ENCODE measurements at regions not wholly inside any gene's neighbourhood (a gene's known extent, or its start where the extent isn't known, plus 50 kb on each side); places are given as distances from the start of the nearest gene placed in this dataset.
"Not testable (repeated sequence)": the region's sequence is repeated elsewhere in the genome, so short reads cannot be mapped to it uniquely, and the experiment has no call there.

DNA sequence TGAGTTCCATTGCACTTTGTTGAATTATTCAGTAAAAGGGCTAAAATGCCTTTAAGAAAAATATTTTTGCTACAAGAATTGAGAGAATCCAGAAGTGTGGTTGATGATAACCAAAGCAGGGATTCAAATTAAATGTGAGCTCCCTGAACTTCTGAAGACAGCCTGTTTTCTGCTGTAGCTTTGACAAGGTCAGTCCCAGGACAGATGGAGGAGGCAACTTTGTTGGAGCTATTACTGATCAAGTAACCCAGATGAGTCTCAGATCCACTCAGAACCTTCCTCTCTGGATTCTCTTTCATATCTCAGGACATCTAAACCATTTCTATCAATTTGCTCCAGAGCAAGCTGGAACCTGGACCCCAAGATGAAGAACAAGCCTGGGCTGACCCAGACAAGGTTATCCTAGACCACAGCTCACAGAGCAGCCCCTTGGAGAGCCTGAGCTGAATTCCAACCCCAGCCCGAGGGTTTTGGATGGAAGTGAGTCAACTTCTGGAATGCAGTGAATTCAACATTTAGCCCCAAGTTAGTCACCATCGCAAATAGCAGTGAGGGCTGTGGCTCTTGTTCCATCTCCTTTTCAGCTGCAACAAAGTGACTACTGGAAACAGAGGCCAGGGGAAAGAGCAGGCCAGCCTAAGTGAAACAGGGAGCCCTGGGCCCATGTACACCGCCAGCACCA lies 137.8 kb upstream of the TSC22D1 start:
- Histone ChIP-seq H3K27me3 (no peaks in the 10 kb centered on the region), H3K27ac (no peak overlapping the region), H3K36me3 (ENCODE audit: low read depth, missing control alignments) (no peaks in the 10 kb centered on the region), H3K9me3 (no peaks in the 10 kb centered on the region), H3K4me3 (no peak overlapping the region), H3K4me1 (peaks cover 10% of the 10 kb centered on the region)
- intact Hi-C loops (cut with DNase I; ENCODE audit: low total_unique reads) = no loop called here
- DNase-seq = no peak
- WGBS, 2 donors = 55% methylated on average over 3 of the region's 3 CpGs
- TF ChIP-seq POLR2A (IDR thresholded peaks at IDR 0.05) = no peak
- TF ChIP-seq, protein P1, sequence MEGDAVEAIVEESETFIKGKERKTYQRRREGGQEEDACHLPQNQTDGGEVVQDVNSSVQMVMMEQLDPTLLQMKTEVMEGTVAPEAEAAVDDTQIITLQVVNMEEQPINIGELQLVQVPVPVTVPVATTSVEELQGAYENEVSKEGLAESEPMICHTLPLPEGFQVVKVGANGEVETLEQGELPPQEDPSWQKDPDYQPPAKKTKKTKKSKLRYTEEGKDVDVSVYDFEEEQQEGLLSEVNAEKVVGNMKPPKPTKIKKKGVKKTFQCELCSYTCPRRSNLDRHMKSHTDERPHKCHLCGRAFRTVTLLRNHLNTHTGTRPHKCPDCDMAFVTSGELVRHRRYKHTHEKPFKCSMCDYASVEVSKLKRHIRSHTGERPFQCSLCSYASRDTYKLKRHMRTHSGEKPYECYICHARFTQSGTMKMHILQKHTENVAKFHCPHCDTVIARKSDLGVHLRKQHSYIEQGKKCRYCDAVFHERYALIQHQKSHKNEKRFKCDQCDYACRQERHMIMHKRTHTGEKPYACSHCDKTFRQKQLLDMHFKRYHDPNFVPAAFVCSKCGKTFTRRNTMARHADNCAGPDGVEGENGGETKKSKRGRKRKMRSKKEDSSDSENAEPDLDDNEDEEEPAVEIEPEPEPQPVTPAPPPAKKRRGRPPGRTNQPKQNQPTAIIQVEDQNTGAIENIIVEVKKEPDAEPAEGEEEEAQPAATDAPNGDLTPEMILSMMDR (IDR thresholded peaks at IDR 0.05) = no peak

DNA sequence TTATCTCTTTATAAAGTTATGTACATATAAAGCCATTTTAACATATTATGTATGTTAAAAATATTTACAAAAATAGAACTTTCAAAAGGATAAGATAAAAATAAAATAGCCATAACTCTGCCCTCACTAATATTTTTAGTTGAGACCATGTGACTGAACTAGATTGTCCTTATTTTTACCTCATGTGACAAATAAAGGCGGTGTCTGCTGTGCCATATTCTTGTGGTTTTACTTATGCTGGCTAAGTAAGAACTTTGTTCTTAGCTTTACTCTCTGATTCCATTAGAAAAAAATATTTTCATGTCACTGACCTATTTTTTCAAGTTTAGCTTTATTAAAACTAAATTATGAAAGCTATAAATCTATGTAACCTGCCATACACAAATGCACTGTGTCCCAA lies 135.6 kb upstream of the TSC22D1 start:
- Histone ChIP-seq H3K9me3 (no peaks in the 10 kb centered on the region), H3K4me3 (no peak overlapping the region), H3K27me3 (no peaks in the 10 kb centered on the region), H3K36me3 (ENCODE audit: low read depth, missing control alignments) (no peaks in the 10 kb centered on the region), H3K4me1 (peaks cover 10% of the 10 kb centered on the region), H3K27ac (no peak overlapping the region)
- 91 to 94% methylated on average over 1 of the region's 1 CpG for WGBS, 2 donors
- TF ChIP-seq, protein P1 (IDR thresholded peaks at IDR 0.05) = no peak
- TF ChIP-seq POLR2A (IDR thresholded peaks at IDR 0.05) = no peak
- DNase-seq = no peak
- intact Hi-C loops (cut with DNase I; ENCODE audit: low total_unique reads) = no loop called here

DNA sequence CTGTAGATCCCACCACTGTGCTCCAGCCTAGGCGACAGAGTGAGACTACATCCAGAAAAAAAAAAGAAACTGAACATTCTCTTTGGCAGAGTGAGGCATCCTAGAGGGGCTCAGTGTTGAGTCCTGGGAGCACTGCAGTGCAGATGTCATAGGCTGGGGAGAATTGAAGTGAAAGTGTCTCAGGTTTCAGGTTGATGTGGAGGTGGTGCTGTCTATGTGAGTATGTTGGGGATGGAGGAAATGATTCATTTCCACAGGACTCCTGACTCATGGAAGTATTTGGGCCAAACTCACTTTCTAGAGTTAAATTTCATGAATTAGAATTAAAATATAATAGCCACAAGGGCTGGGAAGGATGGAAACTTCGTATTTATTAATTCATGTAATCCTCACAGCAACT lies 134.4 kb upstream of the TSC22D1 start:
- TF ChIP-seq, protein P1 (IDR thresholded peaks at IDR 0.05) = no peak
- TF ChIP-seq POLR2A (IDR thresholded peaks at IDR 0.05) = no peak
- WGBS, 2 donors = 62 to 81% methylated on average over 2 of the region's 2 CpGs
- peaks cover 10% of the 10 kb centered on the region for H3K4me1 ChIP-seq

DNA sequence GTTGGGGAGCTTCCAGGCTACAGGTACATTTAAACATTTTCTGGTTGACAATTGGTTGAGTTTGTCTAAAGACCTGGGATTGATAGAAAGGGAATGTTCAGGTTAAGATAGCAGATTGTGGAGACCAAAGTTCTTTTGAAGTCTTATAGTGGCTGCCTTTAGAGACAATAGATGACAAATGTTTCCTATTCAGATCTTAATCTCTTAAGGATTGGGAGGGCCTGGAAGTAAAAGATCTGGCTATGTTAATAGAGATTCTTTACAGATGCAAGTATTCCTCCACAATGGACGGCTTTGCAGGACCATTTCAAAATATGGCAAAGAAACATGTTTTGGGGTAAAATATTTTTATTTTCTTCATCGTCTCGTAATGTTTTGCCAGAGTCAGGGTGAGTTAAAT lies 128.7 kb upstream of the TSC22D1 start:
- intact Hi-C loops (cut with DNase I; ENCODE audit: low total_unique reads); H3K27me3 ChIP-seq; H3K4me3 ChIP-seq; H3K4me1 ChIP-seq; H3K27ac ChIP-seq; H3K36me3 ChIP-seq (ENCODE audit: low read depth, missing control alignments); H3K9me3 ChIP-seq; DNase-seq: not testable (repeated sequence)
- WGBS, 2 donors = 93 to 95% methylated on average over 3 of the region's 3 CpGs

More for the DNA sequence above, 134.4 kb upstream of the TSC22D1 start:
- no peaks in the 10 kb centered on the region for H3K36me3 ChIP-seq (ENCODE audit: low read depth, missing control alignments)
- DNase-seq = no peak
- no peak overlapping the region for H3K4me3 ChIP-seq
- intact Hi-C loops (cut with DNase I; ENCODE audit: low total_unique reads) = no loop called here
- no peaks in the 10 kb centered on the region for H3K9me3 ChIP-seq
- H3K27ac ChIP-seq = no peak overlapping the region
- H3K27me3 ChIP-seq = no peaks in the 10 kb centered on the region

DNA sequence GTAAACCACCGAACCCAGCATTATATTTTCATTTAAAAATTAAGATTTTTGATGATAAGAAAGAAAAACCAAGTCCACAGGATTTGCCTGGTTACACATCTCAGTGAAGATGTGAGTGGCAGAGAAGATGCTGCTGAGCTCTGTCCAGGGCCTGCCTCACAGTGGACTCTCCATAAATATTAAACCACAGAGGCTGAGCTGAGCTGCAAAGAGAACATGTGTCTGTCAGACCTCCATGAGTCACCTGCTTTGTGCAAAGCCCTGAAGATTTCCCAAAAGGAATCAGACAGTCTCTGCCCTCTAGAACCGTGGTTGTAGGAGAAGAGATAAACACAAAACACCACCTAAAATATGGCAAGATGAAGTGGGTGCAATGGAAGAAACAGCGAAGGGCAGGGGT lies 127.2 kb upstream of the TSC22D1 start:
- H3K36me3 ChIP-seq (ENCODE audit: low read depth, missing control alignments) = no peaks in the 10 kb centered on the region
- 85 to 89% methylated on average over 3 of the region's 3 CpGs for WGBS, 2 donors
- no peak for DNase-seq

More for the DNA sequence above, 127.2 kb upstream of the TSC22D1 start:
- TF ChIP-seq, protein P1 (IDR thresholded peaks at IDR 0.05) = no peak
- TF ChIP-seq POLR2A (IDR thresholded peaks at IDR 0.05) = no peak
- intact Hi-C loops (cut with DNase I; ENCODE audit: low total_unique reads) = no loop called here
- H3K4me3 ChIP-seq = no peak overlapping the region
- no peak overlapping the region for H3K27ac ChIP-seq
- no peaks in the 10 kb centered on the region for H3K4me1 ChIP-seq
- H3K9me3 ChIP-seq = no peaks in the 10 kb centered on the region
- H3K27me3 ChIP-seq = no peaks in the 10 kb centered on the region

Measured in testis (tissue), 2 donors.